CD14-positive monocyte (primary cell): ENCODE measurements at regions not wholly inside any gene's neighbourhood (a gene's known extent, or its start where the extent isn't known, plus 50 kb on each side); places are given as distances from the start of the nearest gene placed in this dataset.
A peak's percentile ranks its signal among the peaks of the same experiment; 100 is the strongest.

Experiments
- DNase-seq, 3 donors: peaks; one replicate each; pipeline ENCODE4 v3.0.0-alpha.2; 2011 to 2022
- H2AFZ ChIP-seq: 2 replicates; pipeline ENCODE4 v1.6.0; 2012; ENCODE audit warnings: mild to moderate bottlenecking, low read depth, low read length, inconsistent platforms; ENCODE audit not compliant: insufficient read depth, poor library complexity, severe bottlenecking
- H3K27ac ChIP-seq, 2 donors: 1 replicate in 1 of 2; 2 replicates in 1 of 2; pipeline ENCODE4 v1.5.1; 2012 to 2013; ENCODE audit warnings: low read length in 2 of 2, control low read depth in 1 of 2, inconsistent platforms in 1 of 2, low read depth in 1 of 2, mild to moderate bottlenecking in 1 of 2
- H3K27me3 ChIP-seq, 2 donors: one replicate each; pipeline versions ENCODE4 v1.6.0 to v1.6.1; 2011 to 2013; ENCODE audit warnings: low read length in 2 of 2; ENCODE audit not compliant: control insufficient read depth in 2 of 2, insufficient read depth in 2 of 2
- H3K36me3 ChIP-seq, 2 donors: replicated peaks in 1 of 2; 1 replicate in 1 of 2; 2 replicates in 1 of 2; pipeline versions ENCODE4 v1.5.1 to v1.6.1; 2012 to 2013; ENCODE audit warnings: low read length in 2 of 2, control low read depth in 1 of 2, inconsistent platforms in 1 of 2, mild to moderate bottlenecking in 1 of 2; ENCODE audit not compliant: insufficient read depth in 2 of 2, control insufficient read depth in 1 of 2
- H3K4me1 ChIP-seq, 2 donors: 1 replicate in 1 of 2; 2 replicates in 1 of 2; pipeline versions ENCODE4 v1.5.1 to v1.6.1; 2012 to 2013; ENCODE audit warnings: low read length in 2 of 2, control low read depth in 1 of 2, inconsistent platforms in 1 of 2, mild to moderate bottlenecking in 1 of 2, moderate library complexity in 1 of 2; ENCODE audit not compliant: insufficient read depth in 2 of 2, control insufficient read depth in 1 of 2
- H3K4me2 ChIP-seq: replicated peaks from 2 replicates; pipeline ENCODE3; 2012; ENCODE audit warnings: low read length, moderate library complexity, mild to moderate bottlenecking; ENCODE audit not compliant: poor library complexity, severe bottlenecking; ENCODE audit errors: extremely low read depth
- H3K4me3 ChIP-seq, 3 experiments: fragments of 200-600 bp in 1 of 3; sonication (generic) in 1 of 3; replicated peaks in 1 of 3; 1 replicate in 2 of 3; 2 replicates in 1 of 3; pipeline ENCODE4 v1.5.1; 2011 to 2013; ENCODE audit warnings: low read length in 3 of 3, mild to moderate bottlenecking in 3 of 3, control low read depth in 2 of 3, low read depth in 2 of 3, inconsistent platforms in 1 of 3, moderate library complexity in 1 of 3
- H3K79me2 ChIP-seq: 2 replicates; pipeline ENCODE4 v1.6.0; 2012; ENCODE audit warnings: mild to moderate bottlenecking, control low read depth, inconsistent platforms, low read length, moderate library complexity; ENCODE audit not compliant: insufficient read depth
- H3K9ac ChIP-seq: 2 replicates; pipeline ENCODE4 v1.6.0; 2017; ENCODE audit warnings: low read length, mild to moderate bottlenecking; ENCODE audit not compliant: insufficient read depth, poor library complexity, severe bottlenecking
- H3K9me3 ChIP-seq, 2 donors: replicated peaks in 1 of 2; 1 replicate in 1 of 2; 2 replicates in 1 of 2; pipeline versions ENCODE4 v1.5.1 to v1.6.1; 2012 to 2013; ENCODE audit warnings: low read length in 2 of 2, control low read depth in 1 of 2; ENCODE audit not compliant: control insufficient read depth in 1 of 2, insufficient read depth in 1 of 2
- H4K20me1 ChIP-seq: 2 replicates; pipeline ENCODE4 v1.6.0; 2012; ENCODE audit warnings: mild to moderate bottlenecking, low read length, control low read depth, moderate library complexity; ENCODE audit not compliant: insufficient read depth
- H3K27ac Mint-ChIP-seq, 7 donors: one replicate each; pipeline ENCODE4 v1.8.0; 2020; ENCODE audit warnings: mild to moderate bottlenecking in 7 of 7, mixed read lengths in 7 of 7, moderate library complexity in 6 of 7, inconsistent platforms in 2 of 7
- H3K27me3 Mint-ChIP-seq, 3 donors: one replicate each; pipeline ENCODE4 v1.8.0; 2021 to 2022; ENCODE audit warnings: low read depth in 3 of 3, mild to moderate bottlenecking in 3 of 3, mixed read lengths in 3 of 3, moderate library complexity in 3 of 3, inconsistent platforms in 1 of 3
- H3K36me3 Mint-ChIP-seq, 2 donors: one replicate each; pipeline ENCODE4 v1.8.0; 2020; ENCODE audit warnings: mixed read lengths in 2 of 2, inconsistent platforms in 1 of 2, mild to moderate bottlenecking in 1 of 2
- H3K4me1 Mint-ChIP-seq: one replicate; pipeline ENCODE4 v1.8.0; 2020; ENCODE audit warnings: mild to moderate bottlenecking, mixed read lengths
- H3K4me3 Mint-ChIP-seq, 2 donors: one replicate each; pipeline ENCODE4 v1.8.0; 2020; ENCODE audit warnings: mild to moderate bottlenecking in 2 of 2, mixed read lengths in 2 of 2, moderate library complexity in 1 of 2
- H3K9me3 Mint-ChIP-seq, 7 donors: one replicate each; pipeline ENCODE4 v1.8.0; 2020 to 2022; ENCODE audit warnings: mixed read lengths in 7 of 7, mild to moderate bottlenecking in 6 of 7, moderate library complexity in 6 of 7, inconsistent platforms in 2 of 7
- CTCF ChIP-seq: fragments of 200-600 bp; IDR thresholded peaks from one replicate; pipeline ENCODE4 v1.8.0; 2022; ENCODE audit warnings: antibody characterized with exemption, mild to moderate bottlenecking
- WGBS: methylation state at CpG from one replicate; pipeline ENCODE4 v1.1.5; 2013; ENCODE audit warnings: missing lambda C conversion rate; ENCODE audit not compliant: insufficient coverage; 5-methylcytosine and 5-hydroxymethylcytosine counted together
- intact Hi-C, 2 donors: fragments of 100-400 bp; cut with micrococcal nuclease; formaldehyde crosslinking; loops; one replicate each; pipeline versions ENCODE4 v1.15.0 to v1.15.1; 2023

GRCh38 chr13:50366488-50367174, 351.4 kb downstream of the KCNRG start:
- TF ChIP-seq CTCF: no peak
- Histone ChIP-seq H3K9ac (no peak overlapping the region), H3K9me3 (no peaks in the 10 kb centered on the region), H3K27ac (no peak overlapping the region), H3K36me3 (no peaks in the 10 kb centered on the region), H3K27me3 (no peaks in the 10 kb centered on the region), H3K4me1 (peaks cover 11 to 15% of the 10 kb centered on the region in 2 donors), H4K20me1 (no peaks in the 10 kb centered on the region), H3K4me2 (no peak overlapping the region), H3K4me3 (no peak overlapping the region), H2AFZ (no peak overlapping the region), H3K79me2 (no peaks in the 10 kb centered on the region)
- Mint-ChIP-seq H3K27ac (no peak overlapping the region), H3K4me3 (no peak overlapping the region), H3K9me3 (peaks cover 0 to 2% (median 0%) of the 10 kb centered on the region in 7 donors), H3K27me3 (no peaks in the 10 kb centered on the region), H3K36me3 (no peaks in the 10 kb centered on the region), H3K4me1 (peaks cover 30% of the 10 kb centered on the region)
- peak in 1 of 3 donors; percentile 10 for DNase-seq
- intact Hi-C loops: no loop called here
- 100% methylated on average over 2 of the region's 6 CpGs for WGBS

GRCh38 chr13:50369646-50370045, 354.4 kb downstream of the KCNRG start:
- Histone ChIP-seq H3K9me3 (no peaks in the 10 kb centered on the region), H3K4me1 (peaks cover 11 to 15% of the 10 kb centered on the region in 2 donors), H3K9ac (no peak overlapping the region), H3K27me3 (no peaks in the 10 kb centered on the region), H3K36me3 (no peaks in the 10 kb centered on the region), H3K79me2 (no peaks in the 10 kb centered on the region), H3K4me2 (no peak overlapping the region), H4K20me1 (no peaks in the 10 kb centered on the region), H3K27ac (peak overlapping the region in 1 of 2 donors; percentile 9), H2AFZ (no peak overlapping the region), H3K4me3 (no peak overlapping the region)
- intact Hi-C loops: no loop called here
- H3K36me3 Mint-ChIP-seq: peaks cover 0 to 2% of the 10 kb centered on the region in 2 donors
- H3K27me3 Mint-ChIP-seq: peaks cover 0 to 2% (median 0%) of the 10 kb centered on the region in 3 donors
- no peak for DNase-seq
- no peak for TF ChIP-seq CTCF
- H3K4me3 Mint-ChIP-seq: no peak overlapping the region
- no CpG with 5 or more reads among the region's 2 CpGs for WGBS
- peaks cover 0 to 2% (median 0%) of the 10 kb centered on the region in 7 donors for H3K9me3 Mint-ChIP-seq
- peak overlapping the region in 1 of 7 donors; percentile 5 for H3K27ac Mint-ChIP-seq
- peaks cover 28% of the 10 kb centered on the region for H3K4me1 Mint-ChIP-seq
